IPS DF 4.7 (cell line): ENCODE measurements at regions not wholly inside any gene's neighbourhood (a gene's known extent, or its start where the extent isn't known, plus 50 kb on each side); places are given as distances from the start of the nearest gene placed in this dataset.
"Not testable (repeated sequence)": the region's sequence is repeated elsewhere in the genome, so short reads cannot be mapped to it uniquely, and the experiment has no call there.

ENCODE experiments used
- DNase-seq: peaks from one replicate; pipeline ENCODE4 v3.0.0-alpha.2; 2013; ENCODE audit warnings: low spot score; ENCODE audit errors: extremely low read depth

DNA sequence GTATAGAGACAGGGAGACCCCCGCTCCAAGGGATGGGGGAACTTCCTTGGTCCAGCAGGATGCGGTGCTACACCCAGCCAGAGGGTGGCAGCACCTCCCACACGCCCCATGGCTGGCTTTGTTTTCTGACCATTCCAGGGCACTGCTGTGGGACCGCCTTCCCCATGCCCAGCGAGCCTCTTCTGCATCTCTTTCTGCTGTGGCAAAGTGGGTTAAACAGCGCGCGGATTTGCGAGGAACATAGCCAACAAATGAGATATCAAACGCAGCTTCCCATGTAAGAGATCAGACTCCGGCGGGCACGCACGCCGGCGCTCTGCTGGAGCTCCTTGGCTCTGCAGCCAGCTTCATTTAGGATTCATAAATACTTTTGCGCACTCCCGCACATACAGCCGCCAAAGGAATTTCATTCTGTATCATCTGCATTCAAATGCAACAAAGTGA is 485.8 kb upstream of the CADM1 start:
- peak; percentile 33 for DNase-seq

GRCh38 chr11:115985896-115986295 is 481.7 kb upstream of the CADM1 start:
- no peak for DNase-seq

GRCh38 chr11:115984228-115984627 is 480.0 kb upstream of the CADM1 start:
- DNase-seq = no peak

DNA sequence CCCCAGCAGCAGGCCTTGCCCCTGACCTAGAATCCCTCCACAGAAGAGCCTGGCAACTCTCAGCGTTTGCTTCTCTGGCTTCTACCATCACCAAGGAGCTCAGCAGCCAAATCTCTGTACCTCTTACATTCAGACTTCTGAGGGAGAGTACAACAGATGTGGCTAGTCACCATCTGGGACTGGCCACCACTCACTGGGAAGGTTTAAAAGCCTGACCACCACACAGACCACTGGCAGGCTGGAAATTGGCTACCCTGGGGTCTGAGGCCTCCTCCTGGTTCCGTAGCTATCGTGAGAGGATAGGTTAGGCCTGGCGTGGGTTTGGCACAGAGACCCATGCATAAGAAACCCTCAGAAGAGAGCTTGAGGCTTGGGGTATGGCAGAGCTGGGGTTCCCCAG is 478.5 kb upstream of the CADM1 start:
- no peak for DNase-seq

GRCh38 chr11:115981814-115982471 is 477.7 kb upstream of the CADM1 start:
- DNase-seq = no peak

DNA sequence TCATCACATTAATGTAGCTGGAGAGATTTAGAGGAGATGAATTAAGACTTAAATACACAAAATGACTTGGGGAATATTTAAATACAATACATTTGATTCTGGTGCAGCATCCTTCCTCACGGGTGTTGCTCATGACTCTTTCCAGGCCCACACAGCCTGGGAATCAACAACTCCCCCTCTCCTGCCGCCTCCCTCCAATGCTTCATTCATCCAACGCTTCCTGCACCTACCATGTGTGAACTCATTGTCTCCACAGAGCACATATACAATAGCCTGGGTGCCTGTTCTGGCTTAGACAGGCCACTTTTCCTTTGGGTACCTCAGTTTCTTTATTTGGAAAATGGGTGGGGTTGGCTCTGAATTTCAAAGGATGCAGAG is 476.9 kb upstream of the CADM1 start:
- no peak for DNase-seq

GRCh38 chr11:115980337-115981103 is 476.3 kb upstream of the CADM1 start:
- DNase-seq = no peak

- DNase-seq = no peak
Measured at GRCh38 chr11:115974703-115975102, 470.5 kb upstream of the CADM1 start.

DNA sequence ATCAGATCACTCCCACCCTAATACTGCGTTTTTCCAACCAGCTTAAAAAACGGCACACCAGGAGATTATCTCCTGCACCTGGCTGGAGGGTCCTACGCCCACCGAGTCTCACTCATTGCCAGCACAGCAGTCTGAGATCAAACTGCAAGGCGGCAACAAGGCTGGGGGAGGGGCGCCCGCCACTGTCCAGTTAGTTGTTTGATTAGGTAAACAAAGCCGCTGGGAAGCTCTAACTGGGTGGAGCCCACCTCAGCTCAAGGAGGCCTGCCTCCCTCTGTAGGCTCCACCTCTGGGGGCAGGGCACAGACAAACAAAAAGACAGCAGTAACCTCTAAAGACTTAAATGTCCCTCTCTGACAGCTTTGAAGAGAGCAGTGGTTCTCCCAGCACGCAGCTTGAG is 463.0 kb upstream of the CADM1 start:
- not testable (repeated sequence) for DNase-seq

GRCh38 chr11:115965767-115966504 is 461.7 kb upstream of the CADM1 start:
- no peak for DNase-seq

DNA sequence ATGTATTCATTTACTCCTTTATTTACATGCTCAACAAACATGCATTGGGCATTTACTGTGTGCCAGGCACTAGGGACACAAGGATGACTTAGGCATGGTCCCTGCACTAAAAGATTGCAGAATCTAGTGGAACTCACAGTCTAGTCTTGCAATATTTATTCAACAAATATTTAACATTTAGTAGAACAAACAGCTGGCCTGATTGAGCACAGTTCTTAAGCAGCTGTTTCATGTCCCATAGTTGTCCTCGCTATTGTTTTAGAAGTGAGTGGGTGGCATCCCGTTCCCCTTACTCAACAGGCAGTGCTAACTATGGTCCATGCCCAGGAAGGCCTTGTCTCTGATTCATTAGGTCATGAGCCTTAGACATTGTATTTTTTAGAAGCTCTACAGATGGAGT is 459.9 kb upstream of the CADM1 start:
- no peak for DNase-seq

- no peak for DNase-seq
Measured at GRCh38 chr11:115963156-115963555, 458.9 kb upstream of the CADM1 start.

DNA sequence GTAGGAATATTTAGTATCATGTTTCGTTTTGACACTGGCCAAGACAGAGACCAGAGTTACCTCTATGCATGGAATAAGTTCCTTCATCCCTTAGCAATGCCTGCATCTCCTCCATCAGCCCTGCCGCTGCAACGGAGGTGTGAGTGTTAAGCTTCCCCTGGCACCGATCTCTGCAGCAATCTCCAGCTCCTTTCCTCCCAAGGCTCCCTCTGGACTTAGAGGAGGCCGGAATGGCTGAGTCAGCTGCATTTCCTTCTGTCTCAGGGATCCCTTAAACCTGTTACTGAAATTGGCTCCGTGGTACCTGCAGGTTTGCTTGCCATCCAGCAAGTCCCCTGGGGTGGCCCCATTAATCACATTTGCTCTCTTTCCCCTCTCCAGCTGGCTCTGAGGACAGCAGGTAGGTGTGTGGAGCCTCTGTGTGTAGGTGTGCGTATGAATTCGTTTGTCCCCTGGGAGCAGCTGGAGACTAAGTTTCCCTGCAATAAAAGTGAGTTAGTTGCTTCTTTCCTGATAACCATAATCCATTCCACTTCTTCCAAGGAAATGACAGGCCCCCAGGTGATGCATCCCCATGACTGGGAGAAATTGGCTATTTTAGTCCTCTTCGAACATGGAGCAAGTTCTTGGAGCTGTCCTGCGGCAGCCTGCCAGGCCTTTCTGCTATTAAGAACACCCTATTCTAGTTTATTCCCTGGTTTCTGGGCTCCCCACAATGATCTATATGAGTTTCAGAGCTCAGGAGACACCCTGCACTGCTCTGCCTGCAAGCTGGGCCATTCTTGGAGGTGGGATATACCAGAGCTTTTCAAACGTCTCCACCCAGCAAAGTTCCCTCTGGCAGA is 457.2 kb upstream of the CADM1 start:
- no peak for DNase-seq

- no peak for DNase-seq
Measured at GRCh38 chr11:115959081-115959486, 454.9 kb upstream of the CADM1 start.

DNA sequence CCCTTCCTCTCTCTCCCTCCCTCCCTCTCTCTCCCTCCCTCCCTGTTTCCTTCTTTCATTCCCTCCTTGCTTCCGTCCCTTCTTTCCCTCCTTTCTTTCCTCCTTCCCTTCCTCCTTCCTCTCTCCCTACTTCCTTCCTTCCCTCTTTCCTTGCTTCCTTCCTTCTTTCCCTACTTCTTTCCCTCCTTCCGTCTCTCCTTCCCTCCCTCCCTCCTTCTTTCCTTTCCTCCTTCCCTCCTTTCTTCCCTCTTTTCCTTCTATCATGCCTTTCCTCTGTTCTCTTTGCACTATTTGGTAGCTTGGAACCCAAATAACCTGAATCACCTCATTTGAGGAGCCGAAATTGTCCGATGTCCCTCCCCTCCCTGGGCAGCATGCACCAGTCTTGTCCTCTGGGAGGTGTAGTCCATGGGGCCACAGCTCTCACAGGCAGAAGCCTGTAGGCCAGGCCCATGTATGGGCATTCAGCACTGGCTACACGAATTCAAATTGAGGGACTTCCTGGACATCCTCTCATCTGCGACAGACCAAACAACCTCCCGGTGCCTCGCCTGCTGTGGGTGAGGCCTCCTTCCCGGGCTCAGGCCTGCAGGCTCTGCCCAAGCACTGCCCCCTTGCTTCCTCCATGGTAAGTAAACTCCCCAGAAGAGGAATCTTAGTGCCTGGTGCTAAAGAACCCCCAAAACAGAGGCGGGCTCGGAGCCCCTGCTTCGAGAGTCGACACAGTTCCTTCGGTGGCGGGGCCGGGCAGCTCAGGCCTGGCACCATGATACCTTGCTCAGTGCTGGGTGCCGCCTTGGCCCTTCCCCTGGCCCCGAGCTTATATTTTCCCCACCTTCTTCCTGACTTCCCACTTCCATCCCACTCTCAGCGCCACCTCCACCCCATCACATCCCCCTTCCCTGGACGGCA is 454.1 kb upstream of the CADM1 start:
- DNase-seq = no peak

GRCh38 chr11:115955803-115956202 is 451.6 kb upstream of the CADM1 start:
- DNase-seq = no peak

DNA sequence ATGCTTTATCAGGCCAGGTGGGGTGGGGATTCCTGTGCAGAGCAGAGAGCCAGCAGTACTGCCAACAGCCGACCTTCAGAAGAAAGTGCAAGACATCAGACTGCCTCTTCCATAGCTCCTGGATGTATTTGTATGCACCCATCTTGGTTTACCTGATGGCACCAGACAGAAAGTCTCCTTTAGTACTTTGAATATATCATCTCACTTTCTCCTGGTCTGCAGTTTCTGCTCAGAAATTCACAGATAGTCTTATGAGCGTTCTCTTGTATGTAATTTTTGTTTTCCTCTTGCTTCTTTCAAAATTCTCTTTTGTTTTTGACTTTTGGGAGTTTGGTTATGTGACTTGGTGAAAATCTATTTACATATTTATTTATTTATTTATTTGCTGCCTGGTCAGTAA is 446.4 kb upstream of the CADM1 start:
- DNase-seq = no peak

DNA sequence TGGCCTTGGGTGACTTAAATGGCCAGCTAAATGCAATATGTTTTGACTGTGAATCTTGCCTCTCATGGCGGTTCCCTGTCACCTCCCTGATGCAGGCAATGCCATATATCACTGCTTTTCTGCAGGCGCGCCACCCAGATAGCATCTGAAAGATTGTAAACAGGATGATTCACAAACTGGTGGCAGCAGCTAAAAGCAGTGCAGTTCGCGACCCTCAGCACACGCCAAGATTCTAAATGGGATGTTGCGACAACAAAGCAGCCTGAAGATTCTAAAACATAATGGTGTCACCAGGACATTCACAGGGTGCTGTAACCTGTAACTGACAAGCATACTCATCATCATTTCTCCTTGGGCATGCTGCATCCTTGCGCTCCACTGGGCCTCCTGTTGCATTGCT is 440.4 kb upstream of the CADM1 start:
- no peak for DNase-seq

- no peak for DNase-seq
Measured at GRCh38 chr11:115942011-115942410, 437.8 kb upstream of the CADM1 start.

- DNase-seq = no peak
Measured at GRCh38 chr11:115941481-115941993, 437.3 kb upstream of the CADM1 start.
